ENCODE measurements at regions not wholly inside any gene's neighbourhood (a gene's known extent, or its start where the extent isn't known, plus 50 kb on each side); places are given as distances from the start of the nearest gene placed in this dataset.

- H3K4me3 ChIP-seq (ENCODE audit: low read length), result no peak overlapping the region
- H3K4me1 ChIP-seq (ENCODE audit: control insufficient read depth, insufficient read depth, low read length), result no peaks in the 10 kb centered on the region
- H3K9me3 ChIP-seq (ENCODE audit: control insufficient read depth, insufficient read depth, low read length), result no peaks in the 10 kb centered on the region
- no peak for DNase-seq (ENCODE audit: low read depth, low spot score)
- no peaks in the 10 kb centered on the region for H3K36me3 ChIP-seq (ENCODE audit: control insufficient read depth, insufficient read depth, low read length)
- H3K27ac ChIP-seq (ENCODE audit: low read length), result no peak overlapping the region
- H3K27me3 ChIP-seq (ENCODE audit: control insufficient read depth, insufficient read depth, low read length), result no peaks in the 10 kb centered on the region
Measured at GRCh38 chr3:168997488-168997887, 666.0 kb downstream of the MECOM start.

- H3K4me3 ChIP-seq (ENCODE audit: low read length), result no peak overlapping the region
- no CpG with 5 or more reads among the region's 3 CpGs for WGBS (ENCODE audit: insufficient coverage, insufficient read length)
- no peaks in the 10 kb centered on the region for H3K36me3 ChIP-seq (ENCODE audit: control insufficient read depth, insufficient read depth, low read length)
- H3K4me1 ChIP-seq (ENCODE audit: control insufficient read depth, insufficient read depth, low read length), result no peaks in the 10 kb centered on the region
- no peaks in the 10 kb centered on the region for H3K9me3 ChIP-seq (ENCODE audit: control insufficient read depth, insufficient read depth, low read length)
- no peak overlapping the region for H3K27ac ChIP-seq (ENCODE audit: low read length)
- no peaks in the 10 kb centered on the region for H3K27me3 ChIP-seq (ENCODE audit: control insufficient read depth, insufficient read depth, low read length)
- no peak for DNase-seq (ENCODE audit: low read depth, low spot score)
Measured at GRCh38 chr3:168996622-168997021, 666.9 kb downstream of the MECOM start.

- Histone ChIP-seq H3K9me3 (ENCODE audit: control insufficient read depth, insufficient read depth, low read length) (no peaks in the 10 kb centered on the region), H3K4me1 (ENCODE audit: control insufficient read depth, insufficient read depth, low read length) (no peaks in the 10 kb centered on the region), H3K36me3 (ENCODE audit: control insufficient read depth, insufficient read depth, low read length) (no peaks in the 10 kb centered on the region), H3K4me3 (ENCODE audit: low read length) (no peak overlapping the region), H3K27ac (ENCODE audit: low read length) (no peak overlapping the region), H3K27me3 (ENCODE audit: control insufficient read depth, insufficient read depth, low read length) (no peaks in the 10 kb centered on the region)
- DNase-seq (ENCODE audit: low read depth, low spot score), result no peak
- WGBS (ENCODE audit: insufficient coverage, insufficient read length), result no CpG with 5 or more reads among the region's 6 CpGs
Measured at GRCh38 chr3:168995129-168995528, 668.4 kb downstream of the MECOM start.

GRCh38 chr3:168991803-168992202 lies 671.7 kb downstream of the MECOM start:
- no peak for DNase-seq (ENCODE audit: low read depth, low spot score)
- Histone ChIP-seq H3K36me3 (ENCODE audit: control insufficient read depth, insufficient read depth, low read length) (no peaks in the 10 kb centered on the region), H3K4me3 (ENCODE audit: low read length) (no peak overlapping the region)

GRCh38 chr3:168990621-168991020 lies 672.9 kb downstream of the MECOM start:
- H3K4me3 ChIP-seq (ENCODE audit: low read length), result no peak overlapping the region
- no peaks in the 10 kb centered on the region for H3K9me3 ChIP-seq (ENCODE audit: control insufficient read depth, insufficient read depth, low read length)
- H3K27ac ChIP-seq (ENCODE audit: low read length), result no peak overlapping the region
- no peaks in the 10 kb centered on the region for H3K36me3 ChIP-seq (ENCODE audit: control insufficient read depth, insufficient read depth, low read length)
- H3K4me1 ChIP-seq (ENCODE audit: control insufficient read depth, insufficient read depth, low read length), result no peaks in the 10 kb centered on the region
- WGBS (ENCODE audit: insufficient coverage, insufficient read length), result no CpG with 5 or more reads among the region's 3 CpGs
- no peak for DNase-seq (ENCODE audit: low read depth, low spot score)
- H3K27me3 ChIP-seq (ENCODE audit: control insufficient read depth, insufficient read depth, low read length), result no peaks in the 10 kb centered on the region

More at GRCh38 chr3:168991803-168992202, 671.7 kb downstream of the MECOM start:
- Histone ChIP-seq H3K27ac (ENCODE audit: low read length) (no peak overlapping the region), H3K9me3 (ENCODE audit: control insufficient read depth, insufficient read depth, low read length) (no peaks in the 10 kb centered on the region), H3K27me3 (ENCODE audit: control insufficient read depth, insufficient read depth, low read length) (no peaks in the 10 kb centered on the region), H3K4me1 (ENCODE audit: control insufficient read depth, insufficient read depth, low read length) (no peaks in the 10 kb centered on the region)

- no CpG with 5 or more reads among the region's 2 CpGs for WGBS (ENCODE audit: insufficient coverage, insufficient read length)
- no peak for DNase-seq (ENCODE audit: low read depth, low spot score)
Measured at GRCh38 chr3:168990134-168990533, 673.4 kb downstream of the MECOM start.

GRCh38 chr3:168989396-168989795 lies 674.1 kb downstream of the MECOM start:
- Histone ChIP-seq H3K36me3 (ENCODE audit: control insufficient read depth, insufficient read depth, low read length) (no peaks in the 10 kb centered on the region), H3K4me1 (ENCODE audit: control insufficient read depth, insufficient read depth, low read length) (no peaks in the 10 kb centered on the region), H3K27ac (ENCODE audit: low read length) (no peak overlapping the region), H3K4me3 (ENCODE audit: low read length) (no peak overlapping the region), H3K9me3 (ENCODE audit: control insufficient read depth, insufficient read depth, low read length) (no peaks in the 10 kb centered on the region), H3K27me3 (ENCODE audit: control insufficient read depth, insufficient read depth, low read length) (no peaks in the 10 kb centered on the region)
- WGBS (ENCODE audit: insufficient coverage, insufficient read length), result no CpG with 5 or more reads among the region's 5 CpGs
- DNase-seq (ENCODE audit: low read depth, low spot score), result no peak

More at GRCh38 chr3:168990134-168990533, 673.4 kb downstream of the MECOM start:
- no peak overlapping the region for H3K27ac ChIP-seq (ENCODE audit: low read length)
- no peaks in the 10 kb centered on the region for H3K4me1 ChIP-seq (ENCODE audit: control insufficient read depth, insufficient read depth, low read length)
- H3K9me3 ChIP-seq (ENCODE audit: control insufficient read depth, insufficient read depth, low read length), result no peaks in the 10 kb centered on the region
- H3K27me3 ChIP-seq (ENCODE audit: control insufficient read depth, insufficient read depth, low read length), result no peaks in the 10 kb centered on the region
- H3K36me3 ChIP-seq (ENCODE audit: control insufficient read depth, insufficient read depth, low read length), result no peaks in the 10 kb centered on the region
- no peak overlapping the region for H3K4me3 ChIP-seq (ENCODE audit: low read length)

- Histone ChIP-seq H3K4me3 (ENCODE audit: low read length) (no peak overlapping the region), H3K9me3 (ENCODE audit: control insufficient read depth, insufficient read depth, low read length) (no peaks in the 10 kb centered on the region), H3K4me1 (ENCODE audit: control insufficient read depth, insufficient read depth, low read length) (no peaks in the 10 kb centered on the region), H3K36me3 (ENCODE audit: control insufficient read depth, insufficient read depth, low read length) (no peaks in the 10 kb centered on the region), H3K27me3 (ENCODE audit: control insufficient read depth, insufficient read depth, low read length) (no peaks in the 10 kb centered on the region), H3K27ac (ENCODE audit: low read length) (no peak overlapping the region)
- no CpG with 5 or more reads among the region's 1 CpG for WGBS (ENCODE audit: insufficient coverage, insufficient read length)
- DNase-seq (ENCODE audit: low read depth, low spot score), result no peak
Measured at GRCh38 chr3:168988853-168989252, 674.7 kb downstream of the MECOM start.

- Histone ChIP-seq H3K27ac (ENCODE audit: low read length) (no peak overlapping the region), H3K4me3 (ENCODE audit: low read length) (no peak overlapping the region), H3K36me3 (ENCODE audit: control insufficient read depth, insufficient read depth, low read length) (no peaks in the 10 kb centered on the region), H3K27me3 (ENCODE audit: control insufficient read depth, insufficient read depth, low read length) (no peaks in the 10 kb centered on the region), H3K4me1 (ENCODE audit: control insufficient read depth, insufficient read depth, low read length) (no peaks in the 10 kb centered on the region), H3K9me3 (ENCODE audit: control insufficient read depth, insufficient read depth, low read length) (no peaks in the 10 kb centered on the region)
- WGBS (ENCODE audit: insufficient coverage, insufficient read length), result no CpG with 5 or more reads among the region's 1 CpG
- no peak for DNase-seq (ENCODE audit: low read depth, low spot score)
Measured at GRCh38 chr3:168984872-168985271, 678.6 kb downstream of the MECOM start.

GRCh38 chr3:168983046-168983445 lies 680.5 kb downstream of the MECOM start:
- Histone ChIP-seq H3K4me1 (ENCODE audit: control insufficient read depth, insufficient read depth, low read length) (no peaks in the 10 kb centered on the region), H3K27me3 (ENCODE audit: control insufficient read depth, insufficient read depth, low read length) (no peaks in the 10 kb centered on the region), H3K27ac (ENCODE audit: low read length) (no peak overlapping the region), H3K36me3 (ENCODE audit: control insufficient read depth, insufficient read depth, low read length) (no peaks in the 10 kb centered on the region), H3K9me3 (ENCODE audit: control insufficient read depth, insufficient read depth, low read length) (no peaks in the 10 kb centered on the region), H3K4me3 (ENCODE audit: low read length) (no peak overlapping the region)
- DNase-seq (ENCODE audit: low read depth, low spot score), result no peak
- WGBS (ENCODE audit: insufficient coverage, insufficient read length), result no CpG with 5 or more reads among the region's 1 CpG

GRCh38 chr3:168981396-168981795 lies 682.1 kb downstream of the MECOM start:
- no peaks in the 10 kb centered on the region for H3K4me1 ChIP-seq (ENCODE audit: control insufficient read depth, insufficient read depth, low read length)
- no peaks in the 10 kb centered on the region for H3K27me3 ChIP-seq (ENCODE audit: control insufficient read depth, insufficient read depth, low read length)
- whole genome bisulfite sequencing (ENCODE audit: insufficient coverage, insufficient read length), result no CpG with 5 or more reads among the region's 4 CpGs
- no peak overlapping the region for H3K4me3 ChIP-seq (ENCODE audit: low read length)
- H3K9me3 ChIP-seq (ENCODE audit: control insufficient read depth, insufficient read depth, low read length), result no peaks in the 10 kb centered on the region
- H3K27ac ChIP-seq (ENCODE audit: low read length), result no peak overlapping the region
- no peak for DNase-seq (ENCODE audit: low read depth, low spot score)
- no peaks in the 10 kb centered on the region for H3K36me3 ChIP-seq (ENCODE audit: control insufficient read depth, insufficient read depth, low read length)

All from iPS DF 6.9 (cell line).